A549 (cell line): ENCODE measurements at regions not wholly inside any gene's neighbourhood (a gene's known extent, or its start where the extent isn't known, plus 50 kb on each side); places are given as distances from the start of the nearest gene placed in this dataset.

Experiments used
- CTCF ChIP-seq: fragments of >200 bp; sonication (Bioruptor Twin); formaldehyde crosslinking; IDR thresholded peaks from 3 replicates; pipeline ENCODE4 v1.5.1; 2016
- EHMT2 ChIP-seq: fragments of 200-600 bp; sonication (generic); IDR thresholded peaks from 2 replicates; pipeline ENCODE4 v1.6.1; 2016; ENCODE audit warnings: antibody characterized with exemption, low read depth, mild to moderate bottlenecking, moderate library complexity
- HOXA7 ChIP-seq: fragments of 250-450 bp; sonication (Bioruptor Pico); IDR thresholded peaks from 2 replicates; pipeline ENCODE4 v1.5.0; 2020; ENCODE audit warnings: mild to moderate bottlenecking, moderate library complexity
- POLR2A ChIP-seq: IDR thresholded peaks from 2 replicates; pipeline ENCODE4 v1.6.1; 2012; ENCODE audit warnings: mild to moderate bottlenecking, low read length
- RFX5 ChIP-seq: fragments of 450-650 bp; IDR thresholded peaks from 2 replicates; pipeline ENCODE4 v1.7.1; 2014; ENCODE audit warnings: antibody characterized with exemption, mild to moderate bottlenecking, moderate library complexity
- SMC3 ChIP-seq: fragments of >200 bp; sonication (Bioruptor Twin); formaldehyde crosslinking; IDR thresholded peaks from 3 replicates; pipeline ENCODE4 v1.6.1; 2018; ENCODE audit warnings: inconsistent platforms
- ZFP36 ChIP-seq: fragments of 450-650 bp; IDR thresholded peaks from 2 replicates; pipeline ENCODE4 v1.6.1; 2014; ENCODE audit warnings: borderline replicate concordance; ENCODE audit not compliant: partially characterized antibody
- TF ChIP-seq, protein P1 (sequence below): fragments of 200-600 bp; sonication (generic); IDR thresholded peaks from 2 replicates; pipeline ENCODE4 v1.6.1; 2016; ENCODE audit warnings: antibody characterized with exemption, mild to moderate bottlenecking, moderate library complexity

GRCh38 chr18:33946336-33946735 is 278.4 kb downstream of the NOL4 start:
- TF ChIP-seq CTCF (no peak), POLR2A (no peak), EHMT2 (no peak), ZFP36 (no peak), HOXA7 (CRISPR knock-in tag) (no peak), SMC3 (no peak), RFX5 (no peak)
- TF ChIP-seq, protein P1, sequence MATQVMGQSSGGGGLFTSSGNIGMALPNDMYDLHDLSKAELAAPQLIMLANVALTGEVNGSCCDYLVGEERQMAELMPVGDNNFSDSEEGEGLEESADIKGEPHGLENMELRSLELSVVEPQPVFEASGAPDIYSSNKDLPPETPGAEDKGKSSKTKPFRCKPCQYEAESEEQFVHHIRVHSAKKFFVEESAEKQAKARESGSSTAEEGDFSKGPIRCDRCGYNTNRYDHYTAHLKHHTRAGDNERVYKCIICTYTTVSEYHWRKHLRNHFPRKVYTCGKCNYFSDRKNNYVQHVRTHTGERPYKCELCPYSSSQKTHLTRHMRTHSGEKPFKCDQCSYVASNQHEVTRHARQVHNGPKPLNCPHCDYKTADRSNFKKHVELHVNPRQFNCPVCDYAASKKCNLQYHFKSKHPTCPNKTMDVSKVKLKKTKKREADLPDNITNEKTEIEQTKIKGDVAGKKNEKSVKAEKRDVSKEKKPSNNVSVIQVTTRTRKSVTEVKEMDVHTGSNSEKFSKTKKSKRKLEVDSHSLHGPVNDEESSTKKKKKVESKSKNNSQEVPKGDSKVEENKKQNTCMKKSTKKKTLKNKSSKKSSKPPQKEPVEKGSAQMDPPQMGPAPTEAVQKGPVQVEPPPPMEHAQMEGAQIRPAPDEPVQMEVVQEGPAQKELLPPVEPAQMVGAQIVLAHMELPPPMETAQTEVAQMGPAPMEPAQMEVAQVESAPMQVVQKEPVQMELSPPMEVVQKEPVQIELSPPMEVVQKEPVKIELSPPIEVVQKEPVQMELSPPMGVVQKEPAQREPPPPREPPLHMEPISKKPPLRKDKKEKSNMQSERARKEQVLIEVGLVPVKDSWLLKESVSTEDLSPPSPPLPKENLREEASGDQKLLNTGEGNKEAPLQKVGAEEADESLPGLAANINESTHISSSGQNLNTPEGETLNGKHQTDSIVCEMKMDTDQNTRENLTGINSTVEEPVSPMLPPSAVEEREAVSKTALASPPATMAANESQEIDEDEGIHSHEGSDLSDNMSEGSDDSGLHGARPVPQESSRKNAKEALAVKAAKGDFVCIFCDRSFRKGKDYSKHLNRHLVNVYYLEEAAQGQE, result no peak
